A549 (cell line): ENCODE measurements at regions not wholly inside any gene's neighbourhood (a gene's known extent, or its start where the extent isn't known, plus 50 kb on each side); places are given as distances from the start of the nearest gene placed in this dataset.

Source experiments
- FOSL2 ChIP-seq, 2 experiments: fragments of 450-650 bp in 1 of 2; fragments of >200 bp in 1 of 2; sonication (Bioruptor Twin) in 1 of 2; formaldehyde crosslinking; IDR thresholded peaks; 2 replicates each; pipeline versions ENCODE4 v1.5.0 to v1.6.1; 2016 to 2020; ENCODE audit warnings: mild to moderate bottlenecking in 1 of 2, moderate library complexity in 1 of 2
- TP53 ChIP-seq: fragments of 250-450 bp; sonication (Bioruptor Pico); IDR thresholded peaks from 2 replicates; pipeline ENCODE4 v1.5.0; 2021; ENCODE audit warnings: mild to moderate bottlenecking, moderate library complexity
- TF ChIP-seq, protein P1 (sequence below): IDR thresholded peaks from 2 replicates; pipeline ENCODE4 v1.6.1; 2012
- TF ChIP-seq, protein P2 (sequence below): fragments of >200 bp; sonication (Bioruptor Twin); formaldehyde crosslinking; IDR thresholded peaks from 3 replicates; pipeline ENCODE4 v1.5.1; 2016

DNA sequence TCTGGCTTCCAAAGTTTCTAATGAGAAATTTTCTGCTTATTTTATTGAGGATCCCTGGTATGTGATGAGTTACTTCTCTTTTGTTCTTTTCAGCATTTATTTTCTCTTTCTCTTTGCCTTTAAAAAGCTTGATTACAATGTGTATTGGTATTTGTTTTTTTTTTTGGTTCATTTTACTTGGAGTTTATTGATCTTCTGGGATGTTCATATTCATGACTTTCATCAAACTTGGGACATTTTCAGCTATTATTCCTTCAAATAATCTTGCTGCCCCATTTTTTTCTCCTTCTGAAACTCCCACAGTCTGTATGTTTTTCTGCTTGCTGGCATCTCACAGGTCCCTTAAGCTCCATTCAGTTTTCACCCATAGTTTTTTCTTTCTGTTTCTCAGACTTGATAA, 102.4 kb downstream of the PRDM13 start:
- TF ChIP-seq FOSL2 (IDR thresholded peaks at IDR 0.05) (no peak), FOSL2 (CRISPR knock-in tag; IDR thresholded peaks at IDR 0.05) (no peak), TP53 (CRISPR knock-in tag) (no peak)
- TF ChIP-seq, protein P1, sequence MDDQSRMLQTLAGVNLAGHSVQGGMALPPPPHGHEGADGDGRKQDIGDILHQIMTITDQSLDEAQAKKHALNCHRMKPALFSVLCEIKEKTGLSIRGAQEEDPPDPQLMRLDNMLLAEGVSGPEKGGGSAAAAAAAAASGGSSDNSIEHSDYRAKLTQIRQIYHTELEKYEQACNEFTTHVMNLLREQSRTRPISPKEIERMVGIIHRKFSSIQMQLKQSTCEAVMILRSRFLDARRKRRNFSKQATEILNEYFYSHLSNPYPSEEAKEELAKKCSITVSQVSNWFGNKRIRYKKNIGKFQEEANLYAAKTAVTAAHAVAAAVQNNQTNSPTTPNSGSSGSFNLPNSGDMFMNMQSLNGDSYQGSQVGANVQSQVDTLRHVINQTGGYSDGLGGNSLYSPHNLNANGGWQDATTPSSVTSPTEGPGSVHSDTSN: no peak
- TF ChIP-seq, protein P2, sequence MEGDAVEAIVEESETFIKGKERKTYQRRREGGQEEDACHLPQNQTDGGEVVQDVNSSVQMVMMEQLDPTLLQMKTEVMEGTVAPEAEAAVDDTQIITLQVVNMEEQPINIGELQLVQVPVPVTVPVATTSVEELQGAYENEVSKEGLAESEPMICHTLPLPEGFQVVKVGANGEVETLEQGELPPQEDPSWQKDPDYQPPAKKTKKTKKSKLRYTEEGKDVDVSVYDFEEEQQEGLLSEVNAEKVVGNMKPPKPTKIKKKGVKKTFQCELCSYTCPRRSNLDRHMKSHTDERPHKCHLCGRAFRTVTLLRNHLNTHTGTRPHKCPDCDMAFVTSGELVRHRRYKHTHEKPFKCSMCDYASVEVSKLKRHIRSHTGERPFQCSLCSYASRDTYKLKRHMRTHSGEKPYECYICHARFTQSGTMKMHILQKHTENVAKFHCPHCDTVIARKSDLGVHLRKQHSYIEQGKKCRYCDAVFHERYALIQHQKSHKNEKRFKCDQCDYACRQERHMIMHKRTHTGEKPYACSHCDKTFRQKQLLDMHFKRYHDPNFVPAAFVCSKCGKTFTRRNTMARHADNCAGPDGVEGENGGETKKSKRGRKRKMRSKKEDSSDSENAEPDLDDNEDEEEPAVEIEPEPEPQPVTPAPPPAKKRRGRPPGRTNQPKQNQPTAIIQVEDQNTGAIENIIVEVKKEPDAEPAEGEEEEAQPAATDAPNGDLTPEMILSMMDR: no peak
